H9 (cell line): ENCODE measurements at regions not wholly inside any gene's neighbourhood (a gene's known extent, or its start where the extent isn't known, plus 50 kb on each side); places are given as distances from the start of the nearest gene placed in this dataset.

Experiments used
- DNase-seq: peaks from one replicate; pipeline ENCODE4 v3.0.0-alpha.2; 2017
- H2AFZ ChIP-seq: one replicate; pipeline ENCODE4 v1.6.1; 2013; ENCODE audit warnings: mild to moderate bottlenecking, low read length, control low read depth, moderate library complexity
- H2AK5ac ChIP-seq: 2 replicates; pipeline ENCODE4 v1.6.1; 2013; ENCODE audit warnings: low read length, control low read depth, mixed read lengths; ENCODE audit not compliant: insufficient read length
- H2BK120ac ChIP-seq: one replicate; pipeline ENCODE4 v1.6.1; 2013; ENCODE audit warnings: low read depth, mild to moderate bottlenecking, low read length, control low read depth, inconsistent platforms; ENCODE audit not compliant: poor library complexity, severe bottlenecking
- H2BK12ac ChIP-seq: 2 replicates; pipeline ENCODE4 v1.6.1; 2013; ENCODE audit warnings: low read length, control low read depth, mixed read lengths, low read depth; ENCODE audit not compliant: insufficient read length
- H2BK15ac ChIP-seq: 2 replicates; pipeline ENCODE4 v1.6.1; 2013; ENCODE audit warnings: low read depth, low read length, control low read depth
- H2BK20ac ChIP-seq: one replicate; pipeline ENCODE4 v1.6.1; 2013; ENCODE audit warnings: low read depth, mild to moderate bottlenecking, low read length, control low read depth, inconsistent platforms; ENCODE audit not compliant: poor library complexity, severe bottlenecking
- H2BK5ac ChIP-seq: 2 replicates; pipeline ENCODE4 v1.6.1; 2013; ENCODE audit warnings: low read length, control low read depth, mixed read lengths; ENCODE audit not compliant: insufficient read length
- H3K14ac ChIP-seq: 2 replicates; pipeline ENCODE4 v1.6.1; 2013; ENCODE audit warnings: low read length, control low read depth; ENCODE audit not compliant: insufficient read depth
- H3K18ac ChIP-seq: 2 replicates; pipeline ENCODE4 v1.6.1; 2013; ENCODE audit warnings: low read depth, mild to moderate bottlenecking, mixed read lengths, low read length, control low read depth; ENCODE audit not compliant: insufficient read length
- H3K23ac ChIP-seq: 2 replicates; pipeline ENCODE4 v1.6.1; 2013; ENCODE audit warnings: low read length, control low read depth, mixed read lengths, low read depth; ENCODE audit not compliant: insufficient read length
- H3K23me2 ChIP-seq: 2 replicates; pipeline ENCODE4 v1.6.1; 2013; ENCODE audit warnings: low read depth, mild to moderate bottlenecking, mixed read lengths, low read length, control low read depth; ENCODE audit not compliant: insufficient read length, poor library complexity, severe bottlenecking
- H3K27ac ChIP-seq: 2 replicates; pipeline ENCODE4 v1.5.1; 2013; ENCODE audit warnings: low read length, control low read depth, mixed read lengths, low read depth; ENCODE audit not compliant: insufficient read length
- H3K27me3 ChIP-seq: 2 replicates; pipeline ENCODE4 v1.6.1; 2013; ENCODE audit warnings: low read length, control low read depth, inconsistent platforms; ENCODE audit not compliant: insufficient read depth
- H3K4ac ChIP-seq: 2 replicates; pipeline ENCODE4 v1.6.1; 2013; ENCODE audit warnings: low read depth, mild to moderate bottlenecking, control low read depth, inconsistent platforms, low read length, moderate library complexity
- H3K4me1 ChIP-seq: 2 replicates; pipeline ENCODE4 v1.6.1; 2013; ENCODE audit warnings: low read length, control low read depth, inconsistent platforms; ENCODE audit not compliant: insufficient read depth
- H3K4me2 ChIP-seq: 2 replicates; pipeline ENCODE4 v1.6.1; 2013; ENCODE audit warnings: low read length, control low read depth, mixed read lengths; ENCODE audit not compliant: insufficient read length, insufficient read depth
- H3K56ac ChIP-seq: 2 replicates; pipeline ENCODE4 v1.6.1; 2013; ENCODE audit warnings: low read depth, mild to moderate bottlenecking, mixed read lengths, low read length, control low read depth; ENCODE audit not compliant: insufficient read length
- H3K79me1 ChIP-seq: 2 replicates; pipeline ENCODE4 v1.6.1; 2013; ENCODE audit warnings: low read depth, mild to moderate bottlenecking, moderate library complexity, low read length, control low read depth, inconsistent platforms; ENCODE audit not compliant: insufficient read depth, poor library complexity, severe bottlenecking
- H3K79me2 ChIP-seq: 2 replicates; pipeline ENCODE4 v1.6.1; 2013; ENCODE audit warnings: low read length, control low read depth, inconsistent platforms; ENCODE audit not compliant: insufficient read depth
- H3K9ac ChIP-seq: 2 replicates; pipeline ENCODE4 v1.6.1; 2013; ENCODE audit warnings: low read length, control low read depth, mixed read lengths; ENCODE audit not compliant: insufficient read length; ENCODE audit errors: extremely low read depth
- H3K9me3 ChIP-seq: one replicate; pipeline ENCODE4 v1.6.1; 2013; ENCODE audit warnings: low read depth, low read length, inconsistent platforms; ENCODE audit not compliant: control insufficient read depth
- H3T11ph ChIP-seq: one replicate; pipeline ENCODE4 v1.6.1; 2013; ENCODE audit warnings: mild to moderate bottlenecking, low read length, control low read depth, inconsistent platforms
- H4K20me1 ChIP-seq: one replicate; pipeline ENCODE4 v1.6.1; 2013; ENCODE audit not compliant: control insufficient read depth, insufficient read length, insufficient read depth
- H4K5ac ChIP-seq: 2 replicates; pipeline ENCODE4 v1.6.1; 2013; ENCODE audit warnings: low read depth, mild to moderate bottlenecking, mixed read lengths, low read length, control low read depth; ENCODE audit not compliant: insufficient read length
- H4K8ac ChIP-seq: replicated peaks from 2 replicates; pipeline ENCODE4 v1.6.1; 2013; ENCODE audit warnings: low read length, control low read depth, mixed read lengths, low read depth; ENCODE audit not compliant: insufficient read length
- H4K91ac ChIP-seq: 2 replicates; pipeline ENCODE4 v1.6.1; 2013; ENCODE audit warnings: low read depth, mild to moderate bottlenecking, moderate library complexity, mixed read lengths, low read length, control low read depth; ENCODE audit not compliant: insufficient read length
- H3K27ac Mint-ChIP-seq, 3 experiments: 2 replicates in 2 of 3; 3 replicates in 1 of 3; pipeline ENCODE4 v1.8.0; 2020 to 2021; ENCODE audit warnings: mixed read lengths in 3 of 3, mild to moderate bottlenecking in 1 of 3, moderate library complexity in 1 of 3
- H3K27me3 Mint-ChIP-seq: 2 replicates; pipeline ENCODE4 v1.8.0; 2021; ENCODE audit warnings: low read depth, mild to moderate bottlenecking, moderate library complexity, mixed read lengths
- H3K36me3 Mint-ChIP-seq, 3 experiments: 2 replicates in 2 of 3; 3 replicates in 1 of 3; pipeline ENCODE4 v1.8.0; 2020 to 2021; ENCODE audit warnings: low read depth in 3 of 3, mixed read lengths in 3 of 3; ENCODE audit not compliant: insufficient read depth in 1 of 3
- H3K4me1 Mint-ChIP-seq, 2 experiments: 2 replicates each; pipeline ENCODE4 v1.8.0; 2020; ENCODE audit warnings: mixed read lengths in 2 of 2
- H3K4me3 Mint-ChIP-seq, 2 experiments: 2 replicates in 1 of 2; 3 replicates in 1 of 2; pipeline ENCODE4 v1.8.0; 2020 to 2021; ENCODE audit warnings: mild to moderate bottlenecking in 2 of 2, mixed read lengths in 2 of 2, moderate library complexity in 1 of 2
- H3K9me3 Mint-ChIP-seq, 2 experiments: 2 replicates in 1 of 2; 3 replicates in 1 of 2; pipeline ENCODE4 v1.8.0; 2020; ENCODE audit warnings: mild to moderate bottlenecking in 2 of 2, mixed read lengths in 2 of 2, moderate library complexity in 1 of 2
- CTCF ChIP-seq: fragments of 200-600 bp; sonication (generic); conservative IDR thresholded peaks from 3 replicates; pipeline ENCODE4 v1.8.0; 2021; ENCODE audit warnings: antibody characterized with exemption, mild to moderate bottlenecking
- WGBS: extraction: QIAGEN DNeasy Blood & Tissue Kit; methylation state at CpG from one replicate; pipeline ENCODE4 v1.1.7; 2013; ENCODE audit warnings: missing lambda C conversion rate, low lambda C conversion rate, mixed read lengths; ENCODE audit not compliant: insufficient read length; ENCODE audit errors: extremely low coverage; 5-methylcytosine and 5-hydroxymethylcytosine counted together

- no peak overlapping the region for H3K27ac ChIP-seq
- H3T11ph ChIP-seq, result no peak overlapping the region
- no peak overlapping the region for H4K91ac ChIP-seq
- H2BK15ac ChIP-seq, result no peak overlapping the region
- H3K4me1 Mint-ChIP-seq, result peaks cover 3 to 7% of the 10 kb centered on the region in 2 experiments; a peak in 2 of 4 replicates
- H3K79me1 ChIP-seq, result no peaks in the 10 kb centered on the region
- H4K5ac ChIP-seq, result no peak overlapping the region
- H3K27me3 Mint-ChIP-seq, result peaks cover 21% of the 10 kb centered on the region
- H3K36me3 Mint-ChIP-seq, result peaks cover 0 to 8% (median 0%) of the 10 kb centered on the region in 3 experiments; a peak in 3 of 7 replicates
- DNase-seq, result no peak
- no peak overlapping the region for H2BK120ac ChIP-seq
- H3K56ac ChIP-seq, result no peak overlapping the region
- H3K9ac ChIP-seq, result no peak overlapping the region
- H3K18ac ChIP-seq, result no peak overlapping the region
- no peak overlapping the region for H2AFZ ChIP-seq
- no peak overlapping the region for H2BK5ac ChIP-seq
- WGBS, result no CpG with 5 or more reads among the region's 14 CpGs
- H3K9me3 Mint-ChIP-seq, result peaks cover 17 to 19% of the 10 kb centered on the region in 2 experiments; a peak in 4 of 5 replicates
- no peak overlapping the region for H3K23ac ChIP-seq
- H3K4me2 ChIP-seq, result no peak overlapping the region
- H3K23me2 ChIP-seq, result no peaks in the 10 kb centered on the region
- no peak overlapping the region for H2AK5ac ChIP-seq
- no peak overlapping the region for H3K4me3 Mint-ChIP-seq
- no peaks in the 10 kb centered on the region for H4K20me1 ChIP-seq
- H3K9me3 ChIP-seq, result no peaks in the 10 kb centered on the region
- H3K14ac ChIP-seq, result no peak overlapping the region
- H3K4me1 ChIP-seq, result no peaks in the 10 kb centered on the region
- H2BK20ac ChIP-seq, result no peak overlapping the region
- no peaks in the 10 kb centered on the region for H3K79me2 ChIP-seq
- no peak overlapping the region for H3K4ac ChIP-seq
- H3K27me3 ChIP-seq, result no peaks in the 10 kb centered on the region
- H4K8ac ChIP-seq, result no peak overlapping the region
- no peak overlapping the region for H3K27ac Mint-ChIP-seq
- no peak overlapping the region for H2BK12ac ChIP-seq
- TF ChIP-seq CTCF, result no peak
Measured at GRCh38 chr14:101048766-101049165, 145.2 kb upstream of the RTL1 start.
